NCI-H1694 (cell line): ENCODE measurements at regions not wholly inside any gene's neighbourhood (a gene's known extent, or its start where the extent isn't known, plus 50 kb on each side); places are given as distances from the start of the nearest gene placed in this dataset.

Experiments
- DNase-seq: peaks from one replicate; lab custom pipeline; 2025; lab: John Stamatoyannopoulos, UW

DNA sequence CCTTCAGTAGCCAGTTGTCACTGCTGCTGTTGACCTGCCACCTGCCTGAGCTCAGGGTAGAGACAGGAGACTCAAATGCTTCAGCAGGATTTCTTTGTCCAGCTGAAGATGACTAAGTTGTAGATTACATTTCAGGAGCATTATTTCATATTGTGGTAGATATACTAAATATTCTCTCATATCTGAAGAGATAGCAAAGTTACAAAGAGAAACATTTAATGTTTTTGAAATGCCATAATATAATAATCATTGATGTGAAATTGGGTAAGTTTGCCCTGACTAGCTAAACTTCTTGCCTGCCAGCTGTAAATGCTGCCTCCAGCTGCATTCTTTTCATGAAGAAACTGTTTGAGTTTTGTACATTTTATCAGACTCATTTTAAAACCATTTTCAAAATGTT lies 247.6 kb upstream of the CNKSR2 start:
- no peak for DNase-seq

- no peak for DNase-seq
Observed at GRCh38 chrX:21131346-21131745, 242.9 kb upstream of the CNKSR2 start.

GRCh38 chrX:21131786-21132185 lies 242.4 kb upstream of the CNKSR2 start:
- DNase-seq, result no peak

DNA sequence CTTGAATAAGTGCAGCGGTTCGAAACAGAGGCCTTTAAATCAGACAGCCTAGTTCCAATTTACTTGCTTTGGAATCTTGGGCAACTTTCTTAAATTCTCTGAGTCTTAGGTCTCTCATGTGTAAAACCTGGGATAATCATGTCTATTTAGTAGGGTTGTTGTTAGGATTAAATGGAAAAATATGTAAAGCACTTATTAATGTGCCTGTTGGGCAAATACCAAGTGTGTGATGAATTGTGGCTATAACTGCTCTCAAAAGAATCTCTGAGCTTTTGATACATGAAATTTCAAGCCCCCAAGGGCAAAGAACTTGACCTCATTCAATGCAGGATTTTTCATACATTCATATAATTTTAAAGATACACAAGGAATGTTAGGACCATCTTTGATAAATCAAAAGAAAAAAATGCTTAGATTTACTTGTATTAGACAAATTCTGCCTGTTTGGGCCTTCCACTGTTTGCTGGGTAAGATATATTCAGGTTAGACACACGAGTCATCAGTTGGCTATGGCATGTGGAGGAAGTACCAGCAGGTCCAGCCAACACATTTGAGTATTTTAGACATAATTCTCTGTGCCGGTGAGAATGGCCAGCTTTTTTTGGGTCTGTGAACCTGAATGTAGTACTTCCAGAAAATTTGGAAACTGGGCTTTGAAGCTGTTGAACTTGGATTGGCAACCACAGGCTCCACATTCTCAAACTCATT lies 241.4 kb upstream of the CNKSR2 start:
- no peak for DNase-seq

DNA sequence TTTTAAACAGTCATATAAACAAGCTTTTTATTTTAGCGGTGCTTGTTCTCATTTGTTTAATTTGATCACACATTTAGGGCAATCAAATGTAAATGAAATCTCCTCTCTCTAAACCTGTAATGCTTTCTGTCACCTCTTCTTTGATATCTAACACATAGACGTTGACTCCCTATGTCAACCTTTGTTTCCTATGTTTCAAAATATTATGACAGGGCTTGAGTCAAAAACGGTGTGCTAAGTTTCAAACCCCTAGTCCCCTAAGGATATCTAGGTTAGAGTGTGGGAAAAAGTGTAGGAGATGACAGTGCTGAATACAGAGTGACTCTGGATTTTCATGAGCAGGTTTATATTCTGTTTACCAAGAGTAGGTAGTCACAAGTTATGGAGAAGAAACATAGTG lies 224.0 kb upstream of the CNKSR2 start:
- no peak for DNase-seq

DNA sequence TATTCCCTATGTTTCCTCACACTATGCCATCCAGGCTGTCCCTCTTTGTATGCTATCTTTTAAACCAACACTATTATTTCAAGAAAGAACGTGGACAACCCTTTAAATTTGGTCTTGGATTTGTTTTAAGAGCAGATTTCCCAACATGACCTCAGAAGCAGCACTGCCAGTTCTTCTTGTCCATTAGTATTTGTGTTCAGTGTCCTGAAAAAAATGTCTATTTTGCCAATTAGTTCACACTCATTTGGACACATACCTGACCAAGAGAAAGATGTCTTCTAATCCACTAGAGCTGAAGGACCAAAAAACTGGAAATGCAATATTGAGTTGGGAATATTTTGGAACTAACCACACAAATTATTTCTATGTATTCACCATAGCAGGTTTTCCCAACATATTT lies 223.2 kb upstream of the CNKSR2 start:
- DNase-seq, result no peak

- DNase-seq, result no peak
Observed at GRCh38 chrX:21153033-21153432, 221.2 kb upstream of the CNKSR2 start.

DNA sequence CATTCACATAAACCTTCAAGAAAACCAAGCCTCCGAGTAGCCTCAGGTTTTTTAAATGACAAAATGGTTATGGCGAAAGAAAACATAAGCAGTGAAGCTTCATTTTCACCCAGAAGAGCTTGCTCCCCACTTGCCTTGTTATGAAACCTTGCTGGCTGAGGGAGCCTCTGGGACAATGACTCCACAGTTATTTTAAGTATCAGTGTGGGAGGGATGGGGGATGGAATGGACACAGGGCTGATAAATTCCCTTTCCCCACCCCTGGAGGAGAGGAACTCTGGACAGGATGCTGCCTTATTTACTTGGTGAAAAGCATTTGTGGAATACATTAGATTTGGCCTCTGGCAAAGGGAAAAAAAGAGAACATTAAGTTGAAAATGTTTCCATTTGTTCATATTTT lies 220.7 kb upstream of the CNKSR2 start:
- no peak for DNase-seq

GRCh38 chrX:21155916-21156315 lies 218.3 kb upstream of the CNKSR2 start:
- DNase-seq, result no peak

DNA sequence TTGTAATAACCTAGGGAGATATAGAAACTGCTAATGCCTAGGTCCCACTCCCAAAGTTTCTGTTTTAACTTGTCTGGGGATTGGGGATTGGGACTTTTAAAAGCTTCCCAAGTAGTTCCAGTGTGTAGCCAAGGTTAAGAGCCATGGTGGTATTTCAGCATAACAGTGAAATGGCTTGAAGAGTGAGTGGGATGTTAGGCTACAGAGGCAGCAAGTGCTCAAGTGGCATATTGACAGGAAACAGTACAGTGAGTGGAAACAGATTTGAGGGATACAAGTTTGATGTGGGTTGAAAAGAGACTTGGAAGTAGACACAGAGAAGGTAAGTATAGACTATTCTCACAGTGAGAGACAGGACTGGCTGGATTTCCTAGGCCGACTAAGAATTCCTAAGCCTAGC lies 217.6 kb upstream of the CNKSR2 start:
- DNase-seq, result no peak

GRCh38 chrX:21158678-21159077 lies 215.5 kb upstream of the CNKSR2 start:
- DNase-seq, result no peak

DNA sequence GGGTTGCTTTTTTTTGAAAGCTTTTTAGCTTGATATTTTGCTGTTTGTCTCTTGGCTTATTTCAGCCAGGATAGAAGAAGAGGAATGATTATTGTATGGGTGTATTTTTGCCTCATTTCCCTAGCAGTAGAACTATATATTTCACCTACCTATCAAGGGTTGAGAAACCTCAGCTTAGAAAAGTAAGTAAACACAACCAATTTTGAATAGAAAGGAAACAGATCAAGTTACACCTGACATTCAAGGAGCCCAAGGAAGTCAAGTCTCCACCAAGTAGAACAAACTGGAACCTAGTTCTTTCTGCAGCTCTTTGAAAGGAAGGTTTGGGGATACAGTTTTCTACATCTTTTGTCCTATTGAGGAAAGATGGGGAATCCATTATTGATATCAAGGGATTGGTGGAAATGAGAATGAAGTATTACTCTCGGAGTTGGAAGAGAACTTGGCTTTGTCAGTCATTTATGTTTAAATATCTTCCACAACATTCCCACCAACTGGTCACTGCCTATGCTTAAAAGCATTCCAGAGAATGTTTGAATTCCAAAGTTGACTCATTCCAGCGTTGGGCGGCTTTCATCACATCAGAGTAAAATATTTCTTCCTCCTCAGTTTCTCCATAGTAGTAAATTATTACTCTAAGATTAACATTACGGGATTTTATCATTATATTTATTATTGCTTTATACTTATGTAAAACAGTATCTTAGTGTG lies 207.8 kb upstream of the CNKSR2 start:
- no peak for DNase-seq

DNA sequence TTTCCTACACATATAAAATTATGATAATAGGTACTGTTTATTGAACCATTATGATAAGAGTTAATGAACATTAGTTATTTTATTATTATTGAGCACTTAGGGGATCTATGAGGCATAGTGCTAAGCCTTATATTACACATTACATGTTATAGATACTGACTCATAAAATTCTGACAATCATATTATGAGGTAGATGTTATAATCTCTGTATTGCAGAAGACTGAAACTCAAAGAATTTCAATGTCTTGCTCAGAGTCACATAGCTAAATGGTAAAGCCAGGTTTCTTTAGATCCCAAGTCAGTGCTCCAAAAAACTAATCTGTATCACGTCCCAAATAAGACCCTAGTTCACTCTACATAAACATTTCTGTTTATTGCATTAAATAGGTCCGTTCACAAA lies 207.2 kb upstream of the CNKSR2 start:
- no peak for DNase-seq

DNA sequence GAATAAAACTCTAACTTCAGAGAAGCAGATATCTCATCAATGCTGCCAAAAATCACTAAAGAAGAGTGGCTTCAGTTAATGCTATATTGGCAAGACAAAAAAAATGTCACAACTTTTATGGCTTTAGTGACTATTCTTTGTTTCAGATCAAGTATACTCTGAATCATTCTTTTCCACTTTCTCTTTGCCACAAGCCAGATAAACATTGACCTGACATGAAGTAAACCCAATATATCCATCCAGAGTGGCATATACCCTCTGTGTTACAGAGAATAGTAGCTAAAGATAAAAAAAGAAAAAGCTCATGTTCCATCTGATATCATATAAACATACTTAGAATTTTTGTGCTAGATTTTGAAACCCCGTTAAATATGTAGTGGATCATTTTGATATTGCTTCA lies 206.7 kb upstream of the CNKSR2 start:
- no peak for DNase-seq

- no peak for DNase-seq
Observed at GRCh38 chrX:21168401-21169160, 205.6 kb upstream of the CNKSR2 start.

- DNase-seq, result no peak
Observed at GRCh38 chrX:21171181-21171580, 203.0 kb upstream of the CNKSR2 start.

DNA sequence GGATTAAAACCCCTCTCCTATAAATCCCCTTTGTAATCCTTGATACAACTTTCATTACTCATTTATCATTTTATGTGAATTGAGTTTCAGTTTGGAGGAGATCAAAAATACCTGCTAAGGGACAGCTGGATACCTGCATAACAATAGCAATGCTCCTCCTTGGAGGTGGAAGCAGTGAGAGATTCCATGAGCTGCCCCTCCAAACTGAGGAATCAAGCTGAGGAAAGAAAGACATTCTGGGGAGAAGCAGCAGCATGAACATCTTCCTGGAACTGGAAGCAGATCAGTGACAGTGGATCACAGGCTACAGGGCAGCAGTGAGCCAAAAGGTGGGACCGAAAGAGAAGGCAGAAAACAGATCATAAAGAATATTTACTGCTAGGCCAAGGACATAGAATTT lies 199.8 kb upstream of the CNKSR2 start:
- DNase-seq, result no peak

DNA sequence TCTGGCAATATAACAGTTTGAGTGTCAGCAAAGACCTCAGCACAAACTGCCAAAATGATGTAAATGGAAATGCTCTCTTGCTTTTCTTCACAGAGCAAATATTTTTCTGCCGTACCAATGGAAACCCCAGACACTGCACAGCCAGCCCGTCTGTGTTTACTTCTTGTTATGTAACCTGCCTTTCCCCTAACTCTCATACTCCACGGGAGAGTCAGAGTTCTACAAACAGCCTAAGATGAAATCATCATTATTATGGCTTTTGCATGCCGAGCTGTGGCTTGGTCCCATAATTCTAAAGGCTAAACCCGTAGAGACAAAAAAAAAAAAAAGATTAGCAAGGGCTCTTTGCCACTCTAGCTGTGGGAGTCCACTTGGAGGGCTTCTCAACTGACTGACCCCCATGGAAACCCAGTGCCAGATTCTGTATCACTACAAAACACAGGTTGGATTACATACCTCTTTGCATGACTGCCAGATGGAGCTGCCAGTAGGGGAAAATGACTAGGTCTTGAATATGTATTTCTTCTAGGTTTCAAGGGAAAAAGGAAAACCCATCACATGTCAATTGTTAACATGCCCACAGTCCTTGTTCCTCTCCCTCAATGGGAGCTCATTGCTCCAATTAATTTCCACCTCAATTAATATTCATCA lies 197.2 kb upstream of the CNKSR2 start:
- no peak for DNase-seq

DNA sequence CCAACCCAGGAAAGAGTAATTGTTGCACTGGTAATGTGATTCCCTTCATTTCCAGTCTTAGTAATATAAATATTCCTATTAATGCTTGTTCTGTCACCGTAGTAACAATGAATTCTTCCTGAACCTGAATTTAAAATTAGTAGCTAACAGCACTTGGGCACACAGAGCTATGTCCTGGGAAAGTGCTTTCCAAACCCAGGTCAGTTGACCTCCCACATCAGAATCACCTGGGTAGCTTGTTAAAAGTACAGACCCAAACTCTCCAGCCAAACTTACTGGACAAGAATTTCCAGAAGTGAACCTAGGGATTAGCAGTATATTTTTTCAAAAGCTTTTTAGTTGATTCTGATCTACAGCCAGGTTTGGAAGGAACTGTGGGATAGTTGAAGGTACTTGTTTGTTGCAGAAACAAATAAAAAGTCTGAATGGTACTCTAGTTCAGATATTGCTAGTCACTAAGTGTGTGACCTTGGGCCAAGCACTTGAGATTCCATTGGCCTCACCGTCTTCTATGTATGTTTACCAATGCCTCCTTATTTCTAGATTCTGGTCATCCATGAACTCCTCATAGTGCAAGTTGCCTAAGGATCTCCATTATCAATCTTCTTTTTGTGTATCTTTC lies 192.9 kb upstream of the CNKSR2 start:
- DNase-seq, result no peak

DNA sequence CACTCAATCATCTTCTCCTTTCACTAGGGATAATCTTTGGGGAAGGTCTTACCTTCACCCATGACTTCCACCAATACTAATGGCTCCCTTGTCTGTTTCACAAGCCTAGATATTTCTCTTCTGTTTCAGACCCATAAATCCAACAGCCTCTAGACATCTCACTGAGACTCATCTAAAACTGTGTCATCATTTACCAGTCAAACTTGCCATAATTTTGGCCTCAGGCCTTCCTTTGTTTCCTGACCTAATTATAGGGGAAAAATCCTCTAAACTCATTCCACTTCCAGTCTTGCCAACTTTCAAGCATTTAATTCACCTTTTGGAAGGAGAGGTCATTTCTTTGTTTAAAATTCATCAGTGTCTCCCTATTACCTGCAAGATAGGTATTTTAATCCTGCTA lies 181.0 kb upstream of the CNKSR2 start:
- DNase-seq, result no peak

- DNase-seq, result no peak
Observed at GRCh38 chrX:21194526-21194925, 179.7 kb upstream of the CNKSR2 start.

DNA sequence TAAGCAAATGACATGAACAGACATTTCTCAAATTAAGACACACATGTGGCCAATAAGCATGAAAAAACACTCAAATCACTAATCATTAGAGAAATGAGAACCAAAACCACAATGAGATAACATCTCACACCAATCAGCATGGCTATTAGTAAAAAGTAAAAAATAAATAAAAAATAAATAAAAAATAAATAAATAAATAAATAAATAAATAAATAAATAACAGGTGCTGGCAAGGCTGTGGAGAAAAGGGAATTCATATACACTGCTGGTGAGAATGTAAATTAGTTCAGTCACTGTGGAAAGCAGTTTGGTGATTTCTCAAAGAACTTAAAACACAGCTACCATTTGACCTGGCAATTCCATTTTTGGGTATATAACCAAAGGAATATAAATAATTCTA lies 167.1 kb upstream of the CNKSR2 start:
- DNase-seq, result no peak
